ENCODE measurements at regions not wholly inside any gene's neighbourhood (a gene's known extent, or its start where the extent isn't known, plus 50 kb on each side); places are given as distances from the start of the nearest gene placed in this dataset.

DNA sequence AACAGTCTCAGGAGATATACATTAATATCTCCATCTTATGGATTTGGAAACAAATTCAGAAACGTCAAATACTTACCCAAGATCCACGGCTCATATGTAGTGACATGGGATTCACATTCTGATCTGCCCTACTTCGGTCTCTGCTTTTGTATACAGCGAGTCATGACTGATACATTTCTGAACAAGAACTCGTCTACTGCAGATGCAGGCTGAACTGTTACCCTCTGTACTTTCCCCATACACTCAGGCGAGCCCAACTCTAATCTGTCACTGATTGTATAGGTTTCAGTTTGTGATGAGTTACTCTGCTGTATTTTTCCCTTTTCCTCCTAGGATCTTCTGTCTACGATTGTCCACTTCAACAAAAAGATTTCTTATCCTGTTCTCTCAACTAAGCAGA is 441.6 kb downstream of the CCDC91 start:
- TF ChIP-seq, protein P1, sequence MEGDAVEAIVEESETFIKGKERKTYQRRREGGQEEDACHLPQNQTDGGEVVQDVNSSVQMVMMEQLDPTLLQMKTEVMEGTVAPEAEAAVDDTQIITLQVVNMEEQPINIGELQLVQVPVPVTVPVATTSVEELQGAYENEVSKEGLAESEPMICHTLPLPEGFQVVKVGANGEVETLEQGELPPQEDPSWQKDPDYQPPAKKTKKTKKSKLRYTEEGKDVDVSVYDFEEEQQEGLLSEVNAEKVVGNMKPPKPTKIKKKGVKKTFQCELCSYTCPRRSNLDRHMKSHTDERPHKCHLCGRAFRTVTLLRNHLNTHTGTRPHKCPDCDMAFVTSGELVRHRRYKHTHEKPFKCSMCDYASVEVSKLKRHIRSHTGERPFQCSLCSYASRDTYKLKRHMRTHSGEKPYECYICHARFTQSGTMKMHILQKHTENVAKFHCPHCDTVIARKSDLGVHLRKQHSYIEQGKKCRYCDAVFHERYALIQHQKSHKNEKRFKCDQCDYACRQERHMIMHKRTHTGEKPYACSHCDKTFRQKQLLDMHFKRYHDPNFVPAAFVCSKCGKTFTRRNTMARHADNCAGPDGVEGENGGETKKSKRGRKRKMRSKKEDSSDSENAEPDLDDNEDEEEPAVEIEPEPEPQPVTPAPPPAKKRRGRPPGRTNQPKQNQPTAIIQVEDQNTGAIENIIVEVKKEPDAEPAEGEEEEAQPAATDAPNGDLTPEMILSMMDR (IDR thresholded peaks at IDR 0.05): no peak
- no peak for TF ChIP-seq POLR2A (IDR thresholded peaks at IDR 0.05)

All from right lobe of liver (tissue), 4 donors.